ENCODE measurements at regions not wholly inside any gene's neighbourhood (a gene's known extent, or its start where the extent isn't known, plus 50 kb on each side); places are given as distances from the start of the nearest gene placed in this dataset.
A peak's percentile ranks its signal among the peaks of the same experiment; 100 is the strongest.
"Not testable (repeated sequence)": the region's sequence is repeated elsewhere in the genome, so short reads cannot be mapped to it uniquely, and the experiment has no call there.

DNA sequence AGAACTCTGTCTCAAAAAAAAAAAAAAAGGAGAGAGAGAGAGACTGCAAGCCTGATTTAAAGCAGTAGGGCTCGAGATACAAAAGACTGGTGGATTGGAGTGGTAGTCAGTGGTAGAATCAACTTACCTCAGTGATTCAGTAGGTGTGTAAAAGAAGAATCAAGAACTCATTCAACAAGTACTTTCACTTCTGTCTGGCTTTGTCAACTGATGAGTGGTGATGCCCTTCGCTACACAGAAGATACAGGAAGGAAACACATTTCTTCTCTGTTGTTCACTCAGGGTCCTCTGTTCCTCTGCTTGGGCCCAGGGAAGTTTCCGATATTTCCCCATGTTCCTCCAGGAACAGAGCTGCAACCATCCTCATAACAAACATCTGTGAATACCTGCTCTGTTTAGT lies 68.6 kb upstream of the COG2 start:
- no peaks in the 10 kb centered on the region for H3K27me3 ChIP-seq
- H3K4me2 ChIP-seq, result peak overlapping the region; percentile 11 to 90 (median 52); a peak in 18 of 22 replicates
- no peak overlapping the region; a peak in 1 of 22 replicates for H3K9ac ChIP-seq
- TF ChIP-seq Cebpa-rat (IDR thresholded peaks at IDR 0.05), result no peak
- H3K4me3 ChIP-seq, result no peak overlapping the region
- H3K27ac ChIP-seq, result peak overlapping the region in 5 of 11 experiments; percentile 16 to 69 (median 66); a peak in 8 of 22 replicates
- no peaks in the 10 kb centered on the region for H3K9me3 ChIP-seq (replicated peaks in 1 of 11)
- no peaks in the 10 kb centered on the region for H4K20me1 ChIP-seq
- H3K4me1 ChIP-seq, result peaks cover 0 to 45% (median 26%) of the 10 kb centered on the region in 10 experiments; a peak in 15 of 20 replicates
- no peaks in the 10 kb centered on the region for H3K36me3 ChIP-seq

DNA sequence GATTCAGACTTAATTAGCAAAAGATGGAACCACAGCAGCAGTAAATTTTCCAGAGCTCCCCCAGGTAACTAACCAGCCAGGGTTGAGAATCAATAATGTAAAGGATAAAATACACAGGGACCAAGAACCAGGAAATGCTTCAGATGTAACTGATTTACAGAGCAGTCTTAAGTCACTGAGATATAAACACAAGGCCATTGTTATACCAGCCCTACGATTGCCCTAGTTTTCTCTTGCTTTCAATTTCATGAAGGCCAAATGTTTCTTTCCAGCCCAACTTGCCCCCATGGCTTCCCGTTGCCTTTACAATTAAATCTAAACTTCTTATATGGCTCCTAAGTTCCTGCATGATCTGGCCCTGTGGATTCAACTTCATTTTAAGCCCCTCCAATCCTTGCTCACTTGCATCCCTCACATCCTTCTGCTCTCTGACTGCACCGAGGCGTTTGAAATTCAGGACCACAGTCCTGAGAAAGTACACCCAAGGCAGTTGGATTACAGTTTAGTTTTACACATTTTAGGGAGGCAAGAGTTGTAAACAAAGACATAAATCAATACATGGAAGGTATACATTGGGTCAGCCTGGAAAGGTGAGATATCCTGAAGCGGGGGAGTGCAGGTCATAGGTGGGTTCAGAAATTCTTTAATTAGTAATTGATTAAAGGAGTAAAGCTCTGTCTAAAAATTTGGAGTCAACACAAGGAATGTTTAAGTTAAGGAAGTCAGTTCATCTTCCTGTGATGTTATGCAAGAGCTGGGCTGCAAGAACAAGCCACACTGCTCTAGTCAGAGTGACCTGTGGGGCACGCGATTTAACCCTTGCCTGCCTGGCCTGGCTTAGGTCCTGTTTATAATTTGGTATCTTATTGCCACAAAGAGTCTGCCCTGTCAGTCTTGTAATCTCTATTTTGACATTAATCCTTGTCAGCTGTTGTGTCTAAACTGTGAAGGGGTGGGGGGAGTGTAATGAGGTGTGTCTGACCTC lies 69.9 kb upstream of the COG2 start:
- Histone ChIP-seq H3K4me3 (0 out of 20 replicates have a peak overlapping the region, but pooled peaks of 1 of the 10 experiments have one; percentile 2), H3K9ac (no peak overlapping the region; a peak in 1 of 22 replicates), H3K4me2 (peak overlapping the region in 8 of 11 experiments; percentile 19 to 90 (median 74); a peak in 16 of 22 replicates), H3K9me3 (replicated peaks in 1 of 11) (no peaks in the 10 kb centered on the region), H3K27me3 (no peaks in the 10 kb centered on the region), H3K27ac (peak overlapping the region in 5 of 11 experiments; percentile 38 to 69 (median 66); a peak in 11 of 22 replicates), H3K36me3 (no peaks in the 10 kb centered on the region), H3K4me1 (peaks cover 0 to 57% (median 26%) of the 10 kb centered on the region in 10 experiments; a peak in 15 of 20 replicates), H4K20me1 (no peaks in the 10 kb centered on the region)
- TF ChIP-seq Cebpa-rat (IDR thresholded peaks at IDR 0.05), result peak in 4 of 11 experiments; percentile 10 to 61 (median 34); a peak in 4 of 22 replicates

DNA sequence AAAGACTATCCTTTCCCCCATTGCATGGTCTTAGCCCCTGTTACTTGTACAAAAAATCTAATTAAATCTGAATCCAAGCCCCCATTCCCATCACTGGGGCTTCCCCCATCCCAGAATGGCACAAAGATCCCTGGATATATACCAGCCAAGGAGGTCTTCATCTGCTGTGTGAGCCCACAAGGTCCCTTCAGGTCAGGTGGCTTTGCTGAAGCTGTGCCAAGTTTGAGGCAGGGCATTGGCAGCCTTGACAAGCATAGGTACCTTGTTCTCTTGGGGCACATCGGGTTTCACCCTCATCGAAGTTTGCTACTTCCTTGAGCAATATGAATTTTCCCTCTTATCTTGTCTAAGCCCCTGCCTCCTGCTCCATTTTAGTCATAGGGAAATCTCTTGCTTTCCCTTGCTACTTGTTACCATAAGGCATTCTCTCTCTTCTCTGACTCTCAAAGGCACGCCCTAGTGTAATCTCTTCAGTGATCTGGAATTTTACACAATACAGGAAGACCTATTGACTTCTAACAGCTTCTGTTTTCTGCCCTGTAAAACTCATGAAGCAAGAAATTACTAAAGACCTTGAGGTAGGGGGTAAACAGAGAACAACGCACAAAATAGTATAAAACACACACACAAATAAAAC lies 71.4 kb upstream of the COG2 start:
- TF ChIP-seq Cebpa-rat (IDR thresholded peaks at IDR 0.05), result no peak
- Histone ChIP-seq H3K36me3 (no peaks in the 10 kb centered on the region), H4K20me1 (no peaks in the 10 kb centered on the region), H3K4me3 (no peak overlapping the region), H3K4me1 (peaks cover 0 to 71% (median 26%) of the 10 kb centered on the region in 10 experiments; a peak in 15 of 20 replicates), H3K27ac (peak overlapping the region in 1 of 11 experiments; percentile 44; a peak in 3 of 22 replicates), H3K9ac (no peak overlapping the region), H3K9me3 (replicated peaks in 1 of 11) (no peaks in the 10 kb centered on the region), H3K4me2 (peak overlapping the region in 5 of 11 experiments; percentile 30 to 84 (median 45); a peak in 9 of 22 replicates), H3K27me3 (no peaks in the 10 kb centered on the region)

DNA sequence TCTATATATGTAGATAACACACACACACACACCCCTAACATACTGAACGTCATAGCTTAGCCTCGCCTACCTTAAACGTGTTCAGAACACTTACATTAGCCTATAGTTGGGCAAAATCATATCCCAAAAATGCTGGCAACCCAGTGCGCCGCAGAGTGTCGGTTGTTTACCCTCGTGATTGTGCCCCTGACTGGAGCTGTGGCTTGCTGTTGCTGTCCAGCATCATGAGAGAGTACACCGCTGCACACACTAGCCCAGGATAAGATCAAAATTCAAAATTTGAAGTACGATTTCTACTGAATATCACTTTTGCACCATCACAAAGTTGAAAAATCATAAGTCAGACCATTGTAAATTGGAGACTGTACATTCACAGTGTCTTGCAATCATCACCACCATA lies 73.1 kb upstream of the COG2 start:
- Histone ChIP-seq H3K9me3 (replicated peaks in 1 of 11) (no peaks in the 10 kb centered on the region), H3K36me3 (no peaks in the 10 kb centered on the region), H3K4me2 (no peak overlapping the region), H3K27ac (no peak overlapping the region), H3K4me3 (no peak overlapping the region), H3K4me1 (peaks cover 0 to 77% (median 24%) of the 10 kb centered on the region in 10 experiments; a peak in 15 of 20 replicates), H3K9ac (no peak overlapping the region), H3K27me3 (no peaks in the 10 kb centered on the region), H4K20me1 (no peaks in the 10 kb centered on the region)
- no peak for TF ChIP-seq Cebpa-rat (IDR thresholded peaks at IDR 0.05)

DNA sequence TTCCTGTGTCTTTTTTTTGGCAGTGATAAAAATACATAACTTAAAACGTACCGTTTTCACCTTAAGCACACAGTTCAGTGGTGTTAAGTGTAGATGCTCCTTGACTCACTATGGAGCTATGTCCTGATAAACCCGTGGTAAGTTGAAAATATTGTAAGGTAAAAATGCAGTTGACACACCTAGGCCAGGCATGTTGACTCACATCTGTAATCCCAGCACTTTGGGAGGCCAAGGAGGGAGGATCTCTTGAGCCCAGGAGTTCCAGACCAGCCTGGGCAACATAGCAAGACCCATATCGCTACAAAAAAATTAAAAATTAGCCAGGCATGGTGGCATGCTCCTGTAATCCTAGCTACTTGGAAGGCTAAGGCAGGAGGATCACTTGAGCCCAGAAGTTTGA lies 73.6 kb upstream of the COG2 start:
- H3K4me2 ChIP-seq, result peak overlapping the region in 1 of 11 experiments; percentile 77; a peak in 1 of 22 replicates
- no peak for TF ChIP-seq Cebpa-rat (IDR thresholded peaks at IDR 0.05)
- H3K27me3 ChIP-seq, result no peaks in the 10 kb centered on the region

DNA sequence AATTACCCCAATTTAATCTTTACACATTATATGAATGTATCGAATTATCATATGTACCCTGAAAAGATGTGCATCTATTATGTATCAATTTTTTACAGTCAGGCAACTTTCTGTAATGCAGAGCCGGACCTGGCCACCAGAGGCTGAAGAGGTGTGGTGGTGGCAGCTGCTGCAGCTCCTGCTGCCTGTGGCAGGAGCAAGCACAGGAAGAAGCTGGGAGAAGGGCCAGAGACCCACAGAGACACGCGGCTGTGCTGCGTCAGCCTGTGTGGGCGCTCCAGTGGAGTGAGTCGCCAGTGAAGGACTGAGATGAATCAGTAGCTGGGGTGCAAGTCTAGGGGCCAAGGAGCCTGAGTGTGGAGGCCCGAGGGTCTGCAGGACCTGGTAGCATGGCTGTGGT lies 74.3 kb upstream of the COG2 start:
- H3K4me1 ChIP-seq, result peaks cover 0 to 77% (median 13%) of the 10 kb centered on the region in 10 experiments; a peak in 14 of 20 replicates
- no peak overlapping the region for H3K27ac ChIP-seq
- no peak overlapping the region for H3K4me3 ChIP-seq
- peak overlapping the region in 2 of 11 experiments; percentile 50 to 77; a peak in 4 of 22 replicates for H3K4me2 ChIP-seq
- no peaks in the 10 kb centered on the region for H3K27me3 ChIP-seq
- H3K36me3 ChIP-seq, result no peaks in the 10 kb centered on the region
- H3K9ac ChIP-seq, result no peak overlapping the region
- no peak for TF ChIP-seq Cebpa-rat (IDR thresholded peaks at IDR 0.05)
- H4K20me1 ChIP-seq, result no peaks in the 10 kb centered on the region
- no peaks in the 10 kb centered on the region for H3K9me3 ChIP-seq (replicated peaks in 1 of 11)

More for the DNA sequence above, 73.6 kb upstream of the COG2 start:
- Histone ChIP-seq H3K4me1 (peaks cover 0 to 77% (median 19%) of the 10 kb centered on the region in 10 experiments; a peak in 15 of 20 replicates), H3K27ac (no peak overlapping the region), H4K20me1 (no peaks in the 10 kb centered on the region), H3K4me3 (no peak overlapping the region), H3K9ac (no peak overlapping the region), H3K9me3 (replicated peaks in 1 of 11) (no peaks in the 10 kb centered on the region), H3K36me3 (no peaks in the 10 kb centered on the region)

DNA sequence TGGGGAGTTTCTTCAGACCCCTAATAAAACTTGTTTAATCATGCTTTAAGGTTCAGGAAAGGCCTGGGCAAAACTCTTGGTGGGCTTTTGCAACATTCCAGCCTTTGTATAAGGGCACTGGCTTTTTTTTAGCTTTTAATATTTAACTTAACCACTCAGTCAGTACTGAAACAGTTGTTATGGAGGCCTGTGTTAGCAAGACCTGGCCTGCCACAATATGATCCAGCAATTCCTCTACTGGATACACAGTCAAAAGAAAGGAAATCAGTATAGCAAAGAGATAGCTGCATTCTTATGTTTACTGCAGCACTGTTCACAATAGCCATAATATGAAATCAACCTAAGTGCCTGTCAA lies 75.1 kb upstream of the COG2 start:
- H3K9ac ChIP-seq, result no peak overlapping the region
- no peak overlapping the region for H3K4me3 ChIP-seq
- H3K27me3 ChIP-seq, result no peaks in the 10 kb centered on the region
- H3K4me2 ChIP-seq, result peak overlapping the region in 3 of 11 experiments; percentile 48 to 77 (median 70); a peak in 6 of 22 replicates
- H3K36me3 ChIP-seq, result no peaks in the 10 kb centered on the region
- peak overlapping the region in 1 of 11 experiments; percentile 34; a peak in 1 of 22 replicates for H3K27ac ChIP-seq
- H3K9me3 ChIP-seq (replicated peaks in 1 of 11), result no peaks in the 10 kb centered on the region
- H4K20me1 ChIP-seq, result no peaks in the 10 kb centered on the region
- no peak for TF ChIP-seq Cebpa-rat (IDR thresholded peaks at IDR 0.05)
- H3K4me1 ChIP-seq, result peaks cover 0 to 72% (median 5%) of the 10 kb centered on the region in 10 experiments; a peak in 12 of 20 replicates

DNA sequence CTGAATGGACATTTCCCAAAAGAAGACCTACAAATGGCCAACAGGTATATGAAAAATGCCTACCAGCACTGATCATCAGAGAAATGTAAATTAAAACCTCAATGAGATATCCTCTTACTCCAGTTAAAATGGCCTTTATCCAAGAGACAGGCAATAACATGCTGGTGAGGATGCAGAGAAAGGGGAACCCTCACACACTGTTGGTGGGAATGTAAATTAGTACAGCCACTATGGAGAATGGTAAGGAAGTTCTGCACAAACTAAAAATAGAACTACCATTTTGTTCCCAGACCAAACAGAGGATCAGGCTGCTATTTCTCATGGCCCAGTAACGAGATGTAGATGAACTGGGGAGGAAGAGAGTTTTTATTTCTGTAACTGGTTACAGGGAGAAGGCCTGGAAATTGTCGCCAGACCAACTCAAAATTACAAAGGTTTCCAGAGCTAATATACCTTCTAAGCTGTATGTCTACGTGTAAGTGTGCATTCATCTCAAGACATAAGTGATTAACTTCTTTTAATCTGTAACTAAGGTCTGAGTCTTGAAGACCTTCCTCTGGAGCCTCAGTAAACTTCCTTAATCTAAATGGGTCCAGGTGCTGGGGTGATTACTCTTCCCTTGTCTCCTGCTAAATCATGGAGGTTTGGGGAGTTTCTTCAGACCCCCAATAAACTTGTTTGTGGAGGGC lies 75.6 kb upstream of the COG2 start:
- not testable (repeated sequence) for H3K9ac ChIP-seq

More for the DNA sequence above, 75.6 kb upstream of the COG2 start:
- not testable (repeated sequence) for H4K20me1 ChIP-seq; H3K9me3 ChIP-seq (replicated peaks in 1 of 11); H3K27me3 ChIP-seq; H3K4me3 ChIP-seq; H3K36me3 ChIP-seq
- Histone ChIP-seq H3K27ac (peak overlapping the region in 1 of 11 experiments; percentile 34; a peak in 1 of 22 replicates), H3K4me2 (peak overlapping the region in 3 of 11 experiments; percentile 48 to 77 (median 70); a peak in 6 of 22 replicates), H3K4me1 (peaks cover 0 to 67% (median 2%) of the 10 kb centered on the region in 10 experiments; a peak in 9 of 20 replicates)

All from BLaER1 treated with 17β-estradiol and CSF1 and Interleukin-3, amounts not matched to agents 10 nM and 100 nM (cell line).